ENCODE measurements at regions not wholly inside any gene's neighbourhood (a gene's known extent, or its start where the extent isn't known, plus 50 kb on each side); places are given as distances from the start of the nearest gene placed in this dataset.

- DNase-seq: no peak
Measured at GRCh38 chr12:124503305-124503704, 64.1 kb downstream of the NCOR2 start.

- no peak for DNase-seq
Measured at GRCh38 chr12:124502379-124502778, 65.0 kb downstream of the NCOR2 start.

- DNase-seq: no peak
Measured at GRCh38 chr12:124501827-124502226, 65.6 kb downstream of the NCOR2 start.

DNA sequence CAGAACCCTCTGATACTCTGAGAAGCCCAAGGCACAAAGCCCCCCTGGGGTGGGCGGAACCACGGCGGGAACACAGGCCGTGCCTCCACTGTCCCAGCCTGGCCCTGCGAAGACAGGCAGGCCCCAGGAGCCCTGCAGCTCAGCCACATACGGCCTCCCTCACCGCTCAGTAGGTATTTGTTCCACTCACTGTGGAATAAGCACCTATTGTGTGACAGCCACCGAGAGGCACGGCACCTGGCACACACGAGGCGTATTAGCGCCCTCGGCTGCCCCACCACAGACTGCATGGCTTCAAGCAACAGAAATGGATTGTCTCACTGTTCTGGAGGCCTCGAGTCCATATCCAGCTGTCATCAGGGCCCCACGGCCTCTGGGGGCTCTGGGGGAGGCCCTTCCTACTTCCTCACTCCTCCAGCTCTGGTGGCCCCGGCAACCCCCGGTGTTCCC, 66.3 kb downstream of the NCOR2 start:
- DNase-seq: no peak

GRCh38 chr12:124499898-124500244, 67.5 kb downstream of the NCOR2 start:
- no peak for DNase-seq

DNA sequence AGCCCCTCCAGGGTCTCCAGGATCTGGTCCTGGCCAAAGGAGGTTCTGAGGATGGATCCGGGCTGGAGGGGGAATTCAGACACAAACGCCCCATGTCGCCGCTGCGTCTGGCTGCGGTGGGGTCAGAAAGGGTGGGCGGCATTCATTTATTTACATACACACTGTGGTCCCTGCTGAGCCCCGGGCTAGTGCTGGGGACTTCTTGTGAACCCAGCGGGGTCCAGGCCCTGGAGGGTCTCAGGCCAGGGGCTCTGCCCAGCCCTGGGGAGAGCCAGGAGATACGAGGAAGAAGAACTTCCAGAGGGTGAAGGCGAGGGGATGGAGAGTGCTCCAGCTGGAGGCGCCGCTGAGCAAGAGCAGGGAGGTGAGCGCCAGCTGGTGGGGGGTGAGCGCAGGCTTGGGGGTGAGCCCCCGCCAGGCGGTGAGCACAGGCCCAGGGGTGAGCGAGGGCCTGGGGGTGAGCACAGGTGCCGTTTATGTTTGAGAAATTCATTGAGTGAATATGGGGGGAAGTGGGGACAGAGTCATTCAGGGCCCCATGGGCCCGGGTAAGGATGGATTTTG, 68.1 kb downstream of the NCOR2 start:
- no peak for DNase-seq

GRCh38 chr12:124498275-124499189, 68.9 kb downstream of the NCOR2 start:
- no peak for DNase-seq

DNA sequence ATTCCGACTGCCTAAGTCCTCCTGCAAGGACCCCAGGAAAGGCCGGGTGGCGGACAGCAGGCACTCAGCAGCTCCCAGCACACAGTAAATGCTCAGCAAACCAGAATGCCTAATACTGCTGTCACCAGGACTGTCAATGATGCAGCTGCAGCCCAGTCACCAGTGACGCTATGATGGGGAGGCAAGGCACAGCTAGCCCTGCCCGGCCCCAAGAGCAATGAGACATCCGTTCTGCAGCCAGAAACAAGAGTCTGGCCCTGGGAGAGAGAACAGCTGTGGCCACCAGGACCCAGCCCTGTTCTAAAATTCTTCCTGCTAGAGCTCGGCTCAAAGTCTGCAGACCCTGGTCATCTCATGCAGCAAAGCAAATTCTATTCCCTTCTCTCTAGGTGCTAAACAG, 69.8 kb downstream of the NCOR2 start:
- DNase-seq: no peak

DNA sequence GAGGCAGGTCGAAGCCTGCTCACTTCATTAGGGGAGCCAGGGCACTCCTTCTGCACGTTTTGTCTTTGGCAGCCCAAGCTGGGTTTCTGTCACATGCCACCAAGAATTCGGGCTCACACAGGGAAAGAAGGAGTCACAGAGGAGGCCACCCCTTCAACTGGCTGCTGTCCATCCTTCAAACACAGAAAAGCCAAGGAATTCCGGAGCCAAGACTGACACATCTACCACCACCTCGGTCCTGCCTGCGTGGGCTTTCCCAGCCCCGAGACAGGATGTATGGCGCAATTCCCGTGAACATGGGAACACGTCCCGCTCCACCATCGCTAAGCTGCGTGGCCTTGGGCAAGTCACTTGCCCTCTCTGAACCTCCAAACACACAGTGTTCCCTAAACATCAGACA, 70.4 kb downstream of the NCOR2 start:
- DNase-seq: no peak

DNA sequence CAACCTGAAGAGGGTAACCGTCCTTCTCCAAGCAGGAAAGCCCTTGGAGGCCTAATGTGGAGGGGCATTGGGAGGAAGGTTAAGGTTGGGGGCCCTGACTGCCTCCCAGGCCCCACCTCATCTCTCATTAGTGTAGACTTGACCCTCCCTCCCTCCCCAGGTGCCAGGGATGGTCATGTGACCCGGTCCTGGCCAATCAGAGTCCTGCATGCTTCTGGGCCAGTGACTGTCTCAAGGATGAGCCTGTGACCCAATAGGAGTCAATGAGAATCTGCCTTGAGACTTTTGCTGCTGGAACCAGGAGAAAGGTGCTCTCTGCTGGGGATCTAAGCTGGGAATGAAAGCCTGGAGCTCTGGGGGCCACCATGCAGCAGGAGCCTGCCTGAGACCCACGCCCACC, 70.8 kb downstream of the NCOR2 start:
- DNase-seq: no peak

GRCh38 chr12:124495194-124495983, 72.0 kb downstream of the NCOR2 start:
- DNase-seq: no peak

- DNase-seq: no peak
Measured at GRCh38 chr12:124494751-124495129, 72.7 kb downstream of the NCOR2 start.

GRCh38 chr12:124493809-124494750, 73.3 kb downstream of the NCOR2 start:
- DNase-seq: no peak

DNA sequence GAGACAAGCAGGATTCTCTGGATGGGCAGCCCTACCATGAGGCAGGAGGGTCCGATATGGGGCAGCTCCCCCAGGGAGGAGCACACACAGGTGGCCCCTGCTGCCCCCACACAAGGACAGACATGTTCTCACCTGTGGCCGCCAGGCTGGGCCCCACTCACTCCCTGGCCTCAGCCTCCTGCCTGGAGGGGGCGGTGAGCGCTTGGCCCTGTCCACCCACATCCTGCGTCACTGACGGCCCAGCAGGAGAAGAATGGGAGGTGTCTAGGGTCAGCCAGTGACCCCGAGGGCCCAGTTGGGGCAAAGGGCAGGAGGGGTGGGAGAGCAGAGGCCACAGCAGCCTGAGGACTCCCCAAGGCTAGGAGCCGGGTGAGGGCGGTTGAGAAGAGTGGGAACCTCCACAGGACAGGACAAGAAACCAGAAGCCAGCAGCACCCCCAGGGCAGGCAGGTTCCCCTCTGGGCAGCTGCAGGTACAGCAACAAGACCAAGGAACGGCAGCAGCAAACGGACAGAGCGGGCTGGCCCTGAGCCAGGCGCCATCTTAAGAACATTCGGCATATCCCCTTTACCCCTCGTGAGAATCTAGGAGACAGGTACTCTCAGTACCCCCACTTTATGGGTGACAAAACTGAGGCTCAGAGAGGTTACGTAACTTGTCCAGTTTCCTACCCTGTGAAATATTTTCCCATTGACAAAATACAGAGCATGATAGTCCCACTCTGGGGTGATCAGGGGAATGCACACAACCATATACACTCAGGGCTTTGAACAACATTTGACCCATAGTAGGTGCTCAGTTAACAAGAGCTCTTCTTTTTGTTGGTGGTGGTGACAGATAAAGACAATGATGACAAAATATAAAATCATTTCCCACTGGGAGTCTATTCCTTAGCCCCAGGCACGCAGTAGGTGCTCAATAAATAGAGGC, 74.3 kb downstream of the NCOR2 start:
- no peak for DNase-seq

GRCh38 chr12:124491856-124492420, 75.5 kb downstream of the NCOR2 start:
- DNase-seq: no peak

GRCh38 chr12:124491310-124491709, 76.1 kb downstream of the NCOR2 start:
- no peak for DNase-seq

DNA sequence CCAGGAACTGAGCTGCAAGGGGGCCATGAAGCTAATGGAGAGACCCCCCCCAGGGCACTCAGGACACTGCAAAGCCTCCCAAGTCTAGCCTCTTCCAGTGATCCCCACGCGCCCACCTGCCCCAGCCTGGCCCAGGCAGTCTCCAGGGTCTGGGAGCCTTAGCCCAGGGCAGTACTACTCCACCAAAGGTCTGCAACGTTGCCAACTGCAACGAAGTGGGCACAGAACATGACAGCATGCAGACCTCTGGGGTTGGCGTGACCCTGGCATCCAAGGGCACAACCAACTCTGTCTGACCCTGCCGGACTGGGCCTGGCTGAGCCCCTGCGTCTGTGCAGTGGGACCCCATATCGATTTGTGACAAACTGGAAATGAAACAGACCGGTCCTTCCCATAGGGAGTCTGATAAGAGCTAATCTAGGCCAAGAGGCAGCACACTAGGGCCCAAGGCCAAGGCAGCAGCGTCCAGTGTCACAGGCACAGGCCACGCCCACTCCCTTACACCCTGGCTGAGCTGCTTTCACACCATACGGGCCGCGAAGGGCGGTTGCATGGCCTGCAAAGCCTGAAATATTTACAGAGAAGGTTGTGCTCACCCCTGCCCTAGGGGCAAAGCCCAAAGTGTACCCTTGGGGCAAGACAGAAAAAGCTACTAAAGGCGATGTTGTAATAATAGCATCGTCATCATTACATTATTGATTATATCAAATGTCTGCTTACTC, 76.7 kb downstream of the NCOR2 start:
- no peak for DNase-seq

GRCh38 chr12:124489915-124490583, 77.4 kb downstream of the NCOR2 start:
- no peak for DNase-seq

DNA sequence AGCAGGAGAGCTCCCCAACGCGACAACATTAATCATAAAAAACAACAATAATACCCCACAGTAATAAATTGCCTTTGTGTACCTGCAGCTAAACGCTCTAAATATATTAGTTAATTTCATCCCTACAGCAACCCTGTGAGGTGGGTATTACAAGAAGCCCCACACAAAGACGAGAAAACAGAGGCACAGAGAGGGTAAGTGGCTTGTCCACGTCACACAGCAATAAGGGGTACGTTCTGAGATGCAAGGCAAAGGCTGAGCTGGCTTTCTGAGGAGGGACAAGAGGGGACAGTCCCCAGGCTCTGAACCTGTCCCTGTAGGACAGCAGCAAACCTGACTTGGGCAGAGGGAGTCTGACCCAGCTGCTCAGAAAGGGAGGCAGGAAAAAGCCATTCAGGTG, 78.2 kb downstream of the NCOR2 start:
- DNase-seq: no peak

DNA sequence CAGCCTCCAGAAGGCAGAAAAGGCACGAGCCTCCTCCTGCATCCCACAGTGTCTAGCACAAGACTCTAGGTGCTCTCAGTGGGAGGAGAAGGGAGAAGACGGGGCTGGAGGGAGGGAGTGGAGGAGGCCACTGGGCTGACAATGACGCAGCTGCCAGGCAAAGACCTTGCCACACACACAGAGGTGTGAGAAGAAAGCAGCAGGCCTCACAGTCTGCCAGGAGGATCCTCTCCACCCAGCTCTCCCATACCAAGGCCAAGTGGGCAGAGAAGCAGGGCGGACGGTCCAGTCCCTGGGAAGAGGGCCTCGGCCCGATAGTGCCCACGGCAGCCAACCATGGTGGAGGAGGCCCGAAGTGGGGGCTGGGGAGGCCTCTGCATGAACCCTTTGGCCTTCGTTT, 78.9 kb downstream of the NCOR2 start:
- no peak for DNase-seq
